SIG-M5 treated with dmso at 0.1 percent for 504 hours (cell line): ENCODE measurements at regions not wholly inside any gene's neighbourhood (a gene's known extent, or its start where the extent isn't known, plus 50 kb on each side); places are given as distances from the start of the nearest gene placed in this dataset.

Experiments
- DNase-seq: peaks from one replicate; lab custom pipeline; 2025; ENCODE audit not compliant: unreplicated experiment; lab: John Stamatoyannopoulos, UW

DNA sequence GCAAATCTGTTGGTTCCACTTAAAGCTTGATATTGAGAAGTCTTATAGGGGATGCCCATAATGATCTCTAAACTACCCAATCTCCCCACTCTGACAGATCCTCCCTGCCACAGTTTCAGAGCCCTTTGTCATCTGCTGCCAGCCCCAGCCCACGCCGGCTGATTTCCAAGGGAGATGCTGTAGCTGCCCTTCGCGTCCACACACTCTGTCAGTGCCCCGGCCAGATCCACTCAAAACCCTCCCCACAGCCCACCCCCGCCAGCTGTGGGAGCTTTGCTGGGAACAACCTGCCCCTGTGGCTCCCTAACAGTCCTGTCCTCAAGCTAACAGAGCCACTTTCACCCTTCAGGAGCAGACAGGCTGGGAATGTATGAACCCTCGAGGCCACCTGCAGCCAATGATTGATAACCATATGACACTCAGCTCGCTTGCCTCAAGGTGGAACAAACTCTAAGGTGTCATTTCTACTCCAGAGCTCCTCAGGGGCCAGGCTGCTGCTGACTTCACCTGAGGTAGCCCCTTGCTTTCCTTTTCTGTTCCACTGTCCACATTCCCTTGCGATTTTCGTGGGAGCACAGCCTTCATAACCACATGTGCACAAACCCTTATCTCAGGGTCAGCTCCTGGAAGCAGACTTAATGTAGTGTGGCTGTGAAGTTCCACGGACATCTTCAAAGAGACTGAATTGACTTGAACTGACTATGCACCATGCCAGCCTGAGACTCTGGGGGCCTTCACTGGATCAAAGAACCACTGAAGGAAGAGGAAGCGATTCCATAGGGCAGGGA, 92.6 kb upstream of the LGALSL start:
- DNase-seq, result no peak

DNA sequence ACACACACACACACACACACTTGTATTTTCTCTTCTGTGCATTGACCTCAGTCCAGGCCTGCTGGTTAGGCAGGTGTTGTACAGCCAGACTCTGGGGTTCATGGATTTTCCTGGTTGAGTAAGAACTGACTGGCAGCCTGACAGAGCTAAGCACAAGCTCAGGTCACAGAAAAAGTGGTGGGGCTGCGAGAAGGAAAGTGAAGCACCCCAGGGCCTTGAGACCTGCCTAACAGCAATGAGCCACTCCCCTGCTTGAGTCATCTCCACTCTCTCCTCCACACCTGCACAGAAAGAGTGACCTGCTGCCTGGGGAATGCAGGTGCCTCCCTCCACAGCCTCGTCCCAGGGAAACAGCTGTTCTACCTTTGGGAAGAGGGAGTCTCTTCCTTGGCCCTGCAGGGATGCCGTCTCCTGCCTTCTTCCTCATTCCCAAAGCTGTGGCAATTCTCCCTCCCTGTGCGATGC, 91.4 kb upstream of the LGALSL start:
- DNase-seq, result no peak

DNA sequence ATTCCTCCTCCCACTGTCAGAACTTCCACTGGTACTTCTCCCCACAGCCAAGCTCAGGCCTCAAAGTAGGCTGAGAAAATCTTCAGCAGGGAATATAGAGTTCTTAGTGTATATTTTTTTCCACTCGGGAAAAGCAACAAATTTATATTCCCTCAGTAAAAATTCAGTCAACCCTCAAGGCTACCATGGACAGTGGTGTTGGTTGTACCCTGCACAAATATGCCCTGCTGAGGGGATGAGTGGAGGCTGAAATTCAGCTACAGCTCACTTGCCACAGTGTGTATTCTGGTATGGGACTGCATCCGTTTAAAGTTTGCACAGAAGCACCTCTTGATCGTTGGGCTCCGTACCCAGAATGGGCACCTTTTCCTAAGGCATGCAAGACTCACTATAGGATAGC, 90.8 kb upstream of the LGALSL start:
- no peak for DNase-seq

DNA sequence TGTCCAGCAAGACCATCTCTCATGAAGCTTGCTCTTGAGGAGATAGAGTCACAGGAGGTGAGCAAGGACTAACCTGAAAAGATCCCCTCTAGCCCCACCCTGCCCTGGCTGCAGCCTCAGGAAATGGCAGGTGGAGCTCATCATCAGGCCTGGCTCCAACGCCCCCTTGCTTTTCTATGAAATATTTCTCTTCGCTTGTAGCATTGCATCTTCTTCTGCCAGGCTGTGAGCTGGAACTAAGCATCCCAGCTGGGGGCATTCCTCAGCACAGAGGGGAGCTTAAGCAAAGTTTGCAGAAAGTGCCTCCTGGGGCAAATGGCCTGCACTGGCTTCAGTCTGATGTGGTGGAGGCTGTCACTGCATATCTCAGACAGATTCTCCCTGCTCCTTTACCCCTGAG, 90.1 kb upstream of the LGALSL start:
- DNase-seq, result no peak

DNA sequence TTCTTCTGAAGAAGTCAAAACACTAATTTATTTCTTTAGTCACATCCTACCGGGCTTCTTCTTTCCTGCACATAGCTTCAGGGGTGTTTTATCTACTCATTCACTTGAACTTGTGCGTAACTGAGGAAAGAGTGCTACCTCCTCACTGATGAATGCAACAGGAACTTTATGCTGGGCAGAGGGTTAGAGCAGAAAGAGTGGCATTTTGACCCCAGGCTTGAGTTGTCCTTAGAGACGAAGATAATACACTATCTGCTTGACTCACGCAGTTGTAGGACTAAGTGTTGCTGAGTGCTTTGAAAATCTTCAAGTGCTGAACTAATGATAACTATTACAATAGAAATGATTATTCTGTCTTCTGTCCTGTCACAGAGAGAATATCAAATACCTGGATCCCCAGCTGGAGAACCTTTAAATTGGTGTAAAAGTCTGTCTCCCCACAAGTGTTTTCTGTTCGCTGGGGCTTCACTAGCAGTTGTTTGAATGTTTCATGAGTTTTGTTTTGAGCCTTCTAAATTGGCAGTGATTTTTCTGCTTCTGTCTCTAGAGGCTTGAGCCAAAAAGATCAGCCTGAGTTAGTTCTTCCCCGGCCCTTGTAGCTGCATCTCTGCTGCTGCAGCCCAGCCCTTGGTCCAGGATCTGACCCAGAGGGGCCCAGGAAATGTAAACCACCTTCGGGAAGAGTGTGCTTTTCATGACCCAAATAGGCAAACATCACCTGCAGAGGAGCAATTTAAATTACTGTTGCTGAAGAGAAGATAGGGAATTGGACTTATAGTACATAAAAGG, 86.3 kb upstream of the LGALSL start:
- DNase-seq, result no peak

DNA sequence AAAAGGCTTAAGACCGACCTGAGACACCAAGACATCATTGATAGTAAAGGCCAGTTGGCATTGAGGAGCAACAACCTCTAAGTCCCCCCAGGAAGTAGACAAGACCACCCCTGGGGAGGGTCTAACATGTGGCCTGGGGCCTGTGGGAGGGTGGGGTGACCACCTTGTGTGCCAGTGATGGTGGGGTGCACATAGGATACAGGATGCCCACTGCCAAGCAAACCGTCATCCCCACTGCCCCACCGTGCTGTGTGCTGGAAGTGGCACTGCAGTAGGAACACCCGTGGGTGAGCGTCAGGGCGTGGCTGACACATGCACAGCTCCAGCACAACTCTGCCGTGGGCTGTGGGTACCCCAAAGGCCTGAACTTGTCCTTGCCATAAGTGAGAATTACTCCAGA, 84.3 kb upstream of the LGALSL start:
- DNase-seq, result no peak

DNA sequence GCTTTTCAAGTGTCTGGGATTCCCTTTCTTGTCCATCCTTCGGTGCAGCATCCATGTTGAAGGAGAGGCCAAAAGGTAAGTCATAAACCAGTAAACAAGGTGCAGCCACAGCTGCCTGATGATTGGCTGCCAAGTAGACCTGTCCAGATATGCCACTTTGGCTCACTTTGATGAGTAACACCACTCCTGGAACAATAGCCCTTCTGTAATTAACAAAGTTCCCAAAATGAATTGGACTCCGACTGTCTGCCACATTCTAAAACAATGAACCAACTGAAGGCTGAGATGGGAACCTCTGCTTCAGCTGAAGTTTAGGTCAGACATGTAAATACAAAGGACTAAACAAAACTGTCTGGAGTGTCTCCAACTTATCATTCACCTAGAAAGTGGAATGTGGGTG, 82.2 kb upstream of the LGALSL start:
- no peak for DNase-seq

DNA sequence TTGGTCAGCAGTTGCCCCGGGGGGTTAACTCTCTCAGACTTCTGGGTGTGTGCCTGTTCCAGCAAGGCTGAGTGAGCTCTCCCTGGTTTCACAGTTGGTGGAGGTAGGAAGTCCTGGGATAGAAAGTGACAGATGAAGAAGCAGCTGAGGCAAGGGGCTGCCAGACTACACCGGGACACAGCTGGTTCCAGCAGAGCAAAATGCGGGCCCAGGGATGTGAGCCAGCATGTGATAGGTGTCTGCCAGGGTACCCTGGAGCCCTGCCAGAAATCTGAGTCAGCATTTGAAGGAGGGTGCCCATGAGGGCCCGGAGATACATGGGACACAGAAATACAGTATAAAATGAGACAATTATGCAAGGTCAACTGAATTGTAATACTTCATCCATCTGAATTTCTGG, 79.3 kb upstream of the LGALSL start:
- DNase-seq, result no peak

DNA sequence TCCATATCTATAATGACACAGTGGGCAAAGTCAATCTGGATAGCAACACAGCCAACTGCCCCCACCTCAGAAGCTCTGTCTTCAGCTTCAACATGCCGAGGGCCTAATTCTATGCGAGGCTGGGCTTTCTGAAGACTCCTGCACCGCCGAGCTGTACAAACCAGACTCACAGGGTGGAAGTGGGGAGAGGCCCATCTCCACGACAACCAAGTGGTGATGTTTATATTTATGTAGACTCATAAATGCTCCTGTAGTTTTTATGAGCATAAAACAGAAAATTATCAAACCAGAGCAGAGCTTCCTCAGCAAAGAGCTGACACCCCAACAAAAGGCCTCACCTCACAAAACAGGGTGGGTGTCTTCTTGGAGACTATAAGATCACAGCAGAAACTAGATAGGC, 77.0 kb upstream of the LGALSL start:
- DNase-seq, result no peak

DNA sequence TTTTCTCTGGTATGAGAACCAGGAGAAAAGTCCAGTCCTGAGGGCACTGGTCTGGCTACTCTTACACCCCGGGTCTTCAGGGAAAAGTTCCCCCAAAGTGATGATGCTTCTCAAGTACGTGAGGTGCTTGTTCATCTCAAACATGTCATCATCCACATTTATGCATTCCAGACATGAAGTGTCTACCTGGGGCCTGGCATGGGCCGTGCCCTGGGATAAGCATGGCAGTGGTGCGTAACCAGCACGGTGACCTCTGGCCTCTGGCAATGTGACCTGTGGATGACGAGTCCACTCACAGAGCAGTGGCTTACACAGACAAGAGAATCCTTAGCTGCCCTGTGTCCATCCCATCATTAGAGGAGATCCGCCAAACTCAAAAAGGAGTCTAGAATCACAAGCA, 74.8 kb upstream of the LGALSL start:
- DNase-seq, result no peak

DNA sequence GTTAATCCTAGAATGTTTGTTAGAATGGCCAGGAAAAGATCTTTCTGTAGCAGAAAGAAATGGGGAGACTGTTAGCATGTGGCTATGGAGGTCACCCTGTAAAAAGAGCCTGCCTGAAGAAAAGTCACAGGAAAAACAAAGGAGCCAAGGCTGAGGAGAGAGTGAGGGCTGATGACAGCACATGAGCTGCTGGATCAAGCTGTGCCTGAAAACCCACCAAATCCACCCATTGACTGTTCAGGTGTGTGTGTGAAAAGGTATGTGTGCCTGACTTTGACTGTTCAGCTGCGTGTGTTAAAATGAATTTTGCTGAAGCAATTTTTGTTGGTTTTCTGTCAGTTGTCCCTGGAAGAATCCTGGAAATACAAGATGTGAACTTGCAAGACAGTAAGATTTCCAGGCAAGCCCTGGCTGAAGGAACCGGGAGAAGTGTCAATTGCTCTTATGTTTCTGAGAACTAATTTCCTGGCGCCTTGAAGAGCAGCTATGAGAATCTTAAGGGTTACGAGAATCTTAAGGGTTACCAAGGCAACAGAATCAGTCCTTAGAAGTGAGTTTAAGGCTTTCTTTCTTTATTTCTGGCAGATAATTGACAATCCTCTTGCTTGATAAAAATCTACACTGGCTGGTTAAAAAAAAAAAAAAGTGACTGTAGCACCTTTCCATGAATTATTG, 73.0 kb upstream of the LGALSL start:
- no peak for DNase-seq

DNA sequence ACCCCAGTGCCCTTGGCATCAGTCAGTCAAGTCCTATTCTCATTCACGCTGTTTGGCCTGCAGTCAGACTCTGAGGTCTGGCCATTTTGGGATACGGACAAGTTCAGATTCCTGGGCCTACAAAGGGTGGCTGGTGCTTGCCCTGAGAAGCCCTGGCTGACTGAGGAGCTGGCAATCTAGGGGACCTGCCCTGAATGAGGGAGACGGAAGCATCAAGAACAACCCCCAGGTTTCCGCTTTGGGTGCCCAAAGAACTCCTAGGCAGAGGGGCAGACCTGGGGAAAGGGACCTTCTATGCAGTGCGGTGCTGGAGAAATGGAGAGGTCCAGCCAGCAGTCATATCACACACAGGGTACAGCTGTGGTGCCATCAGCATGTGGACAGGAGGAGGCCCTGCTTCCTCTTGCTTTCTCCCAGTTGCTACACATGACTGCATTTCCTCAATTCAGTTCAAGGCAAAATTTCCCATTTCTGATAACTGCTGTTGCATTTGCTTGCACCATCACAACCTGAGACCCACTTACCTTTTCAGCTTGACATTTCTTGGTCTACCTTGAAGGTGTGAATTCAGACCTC, 70.9 kb upstream of the LGALSL start:
- no peak for DNase-seq

DNA sequence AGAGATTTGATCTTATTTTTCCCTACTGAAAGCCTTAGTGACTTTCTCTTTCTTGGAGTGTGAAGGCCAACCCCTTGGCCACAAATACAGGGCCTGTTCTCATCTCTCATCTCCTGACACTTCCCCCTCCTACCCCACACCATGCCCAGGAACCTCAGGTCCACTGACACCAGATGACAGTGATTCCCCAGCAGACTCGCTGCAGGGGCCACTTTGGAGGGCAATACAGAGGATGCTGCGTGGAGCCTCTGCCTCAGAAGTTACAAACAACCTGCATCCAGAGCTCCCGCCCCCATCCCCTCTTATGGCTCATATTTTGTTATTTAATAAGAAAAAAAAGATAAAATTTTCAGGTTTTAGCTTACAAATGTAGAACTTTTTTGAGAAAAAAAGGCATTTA, 70.1 kb upstream of the LGALSL start:
- no peak for DNase-seq

DNA sequence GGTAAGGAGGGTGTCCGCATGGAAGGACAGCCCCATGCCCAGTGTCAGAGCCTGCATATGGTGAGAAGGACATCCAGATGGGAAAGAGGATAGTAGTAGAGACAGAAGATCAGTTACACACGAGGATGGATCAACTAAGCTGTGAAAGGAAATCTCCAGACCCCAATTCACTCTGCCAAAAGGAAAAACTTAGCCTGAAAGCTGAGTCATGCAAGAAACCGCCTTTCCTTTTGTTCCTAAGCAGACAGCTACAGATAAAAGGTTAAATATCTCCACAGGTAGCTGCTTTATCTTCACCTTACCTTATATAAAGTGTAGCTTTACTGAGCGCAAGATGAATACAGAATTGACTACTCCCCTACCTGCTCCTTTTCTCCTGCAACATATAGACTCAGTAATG, 67.3 kb upstream of the LGALSL start:
- no peak for DNase-seq

DNA sequence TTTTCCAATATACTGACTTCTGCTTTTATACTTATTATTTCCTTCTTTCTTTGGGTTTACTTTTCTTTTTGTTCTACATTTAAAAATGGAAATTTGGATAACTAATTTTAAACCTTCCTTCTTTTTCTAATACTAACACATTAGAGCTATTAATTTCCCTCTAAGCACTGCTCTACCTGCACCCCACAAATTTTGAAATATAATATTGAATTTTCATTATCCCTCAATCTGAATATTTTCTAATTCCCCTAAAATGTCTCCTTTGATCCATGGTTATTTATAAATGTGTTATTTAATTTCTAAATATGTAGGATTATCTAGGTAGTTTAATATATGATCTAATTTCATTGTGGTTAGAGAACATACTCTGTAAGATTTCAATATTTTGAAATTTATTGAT, 63.4 kb upstream of the LGALSL start:
- no peak for DNase-seq

DNA sequence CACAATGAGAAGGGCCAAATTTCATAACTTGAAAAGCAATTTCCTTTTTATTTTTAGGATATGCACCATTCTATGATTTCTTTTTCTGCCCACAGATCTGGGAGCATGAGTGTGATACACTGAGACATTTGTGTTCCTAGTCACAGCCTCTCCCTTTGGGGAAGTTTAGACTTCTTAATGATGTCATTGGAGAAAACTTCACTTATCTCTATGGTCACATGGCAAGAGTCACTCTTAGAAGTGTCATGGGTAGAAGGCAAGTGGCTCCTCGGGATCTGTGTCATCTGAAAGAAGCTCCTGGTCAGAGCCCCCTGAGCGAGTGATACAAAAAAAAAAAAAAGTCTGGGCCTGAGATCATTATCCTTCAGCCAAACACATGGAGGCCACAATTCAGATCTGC, 62.5 kb upstream of the LGALSL start:
- DNase-seq, result no peak

DNA sequence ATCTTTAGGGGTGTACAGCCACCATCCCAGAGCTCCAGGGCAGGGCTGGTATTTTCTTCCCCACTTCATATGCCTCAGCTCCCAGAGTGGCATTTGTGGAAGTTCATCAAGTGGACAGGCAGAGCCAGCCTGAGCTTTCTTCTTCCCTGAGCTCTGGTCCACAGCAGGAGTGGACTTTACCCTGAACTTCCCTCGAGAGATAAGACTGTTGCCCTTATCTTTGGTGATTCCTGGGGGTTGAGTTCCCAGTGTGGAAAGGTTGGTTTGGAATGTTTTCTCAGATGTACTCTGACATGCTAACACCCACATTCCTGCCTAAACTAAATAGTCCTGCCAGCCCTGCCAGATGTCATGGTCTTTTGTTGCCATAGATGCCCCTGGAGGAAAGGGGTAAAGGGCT, 62.0 kb upstream of the LGALSL start:
- DNase-seq, result no peak

DNA sequence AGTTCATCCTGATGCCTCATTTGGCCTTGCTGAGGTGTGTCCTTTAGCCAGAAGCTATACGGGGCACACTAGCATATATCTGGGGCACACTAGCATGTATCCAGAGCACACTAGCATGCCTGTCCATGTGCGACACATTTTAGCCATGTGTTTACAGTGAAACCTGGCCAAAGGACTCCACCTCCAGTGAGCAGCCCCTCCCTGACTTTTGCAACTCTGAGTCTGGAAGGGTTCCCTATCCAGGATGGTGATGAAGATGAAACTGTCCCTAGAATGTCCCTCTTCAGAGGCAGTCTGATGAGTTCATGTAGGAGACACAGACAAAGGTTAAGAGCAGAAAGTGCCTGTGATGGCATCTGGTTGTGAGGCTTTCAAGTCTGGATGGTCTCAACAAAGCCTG, 61.4 kb upstream of the LGALSL start:
- no peak for DNase-seq

DNA sequence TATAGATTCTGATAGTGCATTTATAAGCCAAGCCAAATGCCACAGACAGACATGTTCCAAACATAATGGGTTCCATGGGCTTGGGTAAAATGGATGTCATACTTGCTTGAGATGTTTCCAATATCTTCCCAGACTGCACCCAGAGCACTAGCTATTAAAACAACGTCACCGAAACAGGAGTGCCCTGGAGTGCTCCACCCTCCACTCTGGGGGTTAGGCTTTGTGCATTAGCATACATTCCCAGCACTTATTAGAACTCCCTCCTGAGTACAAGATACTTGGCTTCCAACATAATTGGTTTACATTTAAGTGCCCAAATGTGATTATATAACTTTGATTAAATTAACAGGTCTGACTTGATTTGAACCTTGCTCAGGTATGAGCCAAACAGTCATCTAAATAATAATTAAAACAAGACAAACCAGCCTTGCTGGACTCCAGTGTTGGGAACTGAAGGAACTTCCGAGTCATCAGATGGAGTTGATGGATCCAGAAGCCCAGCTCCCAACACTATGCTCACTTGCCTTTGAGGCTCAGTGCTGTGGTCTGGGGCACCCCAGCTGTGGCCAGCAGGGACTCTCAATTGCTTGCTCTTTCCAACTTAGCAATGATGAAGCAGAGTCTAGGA, 60.5 kb upstream of the LGALSL start:
- DNase-seq, result no peak

DNA sequence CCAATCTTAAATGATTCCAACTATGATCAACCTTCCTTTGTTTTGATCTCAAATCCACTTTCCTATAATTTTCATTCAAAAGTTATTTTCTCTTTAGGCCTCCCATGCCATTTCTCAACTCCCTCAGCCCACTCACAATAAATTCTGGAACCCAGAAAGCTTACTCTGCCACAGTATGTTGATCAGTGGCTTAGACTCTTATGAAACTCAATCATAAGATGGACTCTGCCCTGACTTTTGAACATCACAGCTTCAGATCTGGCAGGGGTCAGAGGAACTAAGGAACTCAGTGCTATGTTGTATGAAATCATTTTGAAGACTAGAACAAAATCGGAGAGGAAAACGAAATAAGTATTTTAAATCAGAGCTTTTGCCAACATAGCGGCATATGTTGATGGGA, 59.8 kb upstream of the LGALSL start:
- no peak for DNase-seq

DNA sequence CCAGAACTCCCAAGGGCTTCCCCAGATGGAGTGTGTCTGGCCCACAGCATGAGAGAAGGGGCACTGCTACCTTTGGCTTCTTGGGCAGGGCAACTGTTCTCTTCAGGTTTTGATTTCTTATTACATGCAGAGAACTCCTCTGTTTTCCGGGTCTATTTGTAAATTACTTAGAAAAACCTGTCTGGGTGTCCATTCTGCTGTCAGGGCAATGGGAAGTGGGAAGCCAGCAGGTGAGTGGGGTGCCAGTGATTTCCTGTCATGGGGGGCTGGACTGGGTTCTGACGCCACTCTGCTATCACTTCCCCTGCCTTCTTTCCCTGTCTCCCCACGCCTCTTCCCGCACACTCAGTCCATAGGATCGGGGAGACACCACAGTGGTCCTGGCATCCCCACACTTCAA, 58.0 kb upstream of the LGALSL start:
- DNase-seq, result no peak
